GM12878 (cell line): ENCODE measurements at regions not wholly inside any gene's neighbourhood (a gene's known extent, or its start where the extent isn't known, plus 50 kb on each side); places are given as distances from the start of the nearest gene placed in this dataset.

ENCODE experiments used
- ATAC-seq: fragments of 200-7000 bp; cut with Tn5 transposase; 3 replicates; pipeline ENCODE4 v1.9.1; 2020; ENCODE audit warnings: mild to moderate bottlenecking, moderate library complexity
- BruUV-seq: library from RNA; stranded (reverse); fragments of 400-500 nt; replicated peaks from 2 replicates; lab custom pipeline; 2021; lab: Mats Ljungman, UMichigan
- CTCF ChIA-PET: fragments of 300-600 bp; sonication (Branson Sonifier 250); formaldehyde crosslinking; extraction: SDS; loops from one replicate; lab custom pipeline; 2021; ENCODE audit warnings: inconsistent platforms; lab: Yijun Ruan, JAX
- POLR2A ChIA-PET: fragments of 350-600 bp; formaldehyde crosslinking; extraction: SDS; loops from one replicate; lab custom pipeline; 2021; ENCODE audit warnings: inconsistent platforms; lab: Charles Lee
- RAD21 ChIA-PET: fragments of 300-600 bp; sonication (Branson Sonifier 250); formaldehyde crosslinking; loops from one replicate; lab custom pipeline; 2023; ENCODE audit warnings: antibody characterized with exemption; ENCODE audit not compliant: unreplicated experiment; lab: Charles Lee
- SMC1A ChIA-PET: fragments of 300-600 bp; sonication (Branson Sonifier 250); formaldehyde crosslinking; loops from one replicate; lab custom pipeline; 2023; ENCODE audit not compliant: unreplicated experiment, uncharacterized antibody; lab: Charles Lee
- DNase-seq: peaks from one replicate; pipeline ENCODE4 v3.0.0-alpha.2; 2011; ENCODE audit warnings: low read depth, low spot score
- FAIRE-seq: peaks from 3 replicates; lab custom pipeline; 2011; peaks lifted over from hg19 to GRCh38; lab: Jason Lieb, UNC
- H2AFZ ChIP-seq: 2 replicates; pipeline ENCODE4 v1.6.0; 2011; ENCODE audit warnings: low read depth, low read length, control low read depth; ENCODE audit not compliant: control insufficient read depth
- H3K27ac ChIP-seq: 2 replicates; pipeline ENCODE4 v1.5.1; 2011; ENCODE audit warnings: control low read depth; ENCODE audit not compliant: control insufficient read depth, insufficient read depth
- H3K27me3 ChIP-seq, 2 experiments: replicated peaks in 1 of 2; 2 replicates each; pipeline versions ENCODE4 v1.6.0 to v1.6.1; 2011; ENCODE audit warnings: low read length in 1 of 2; ENCODE audit not compliant: control insufficient read depth in 2 of 2, insufficient read depth in 2 of 2
- H3K36me3 ChIP-seq, 2 experiments: 2 replicates each; pipeline ENCODE4 v1.5.1; 2011; ENCODE audit warnings: low read length in 1 of 2; ENCODE audit not compliant: control insufficient read depth in 2 of 2, insufficient read depth in 2 of 2
- H3K4me1 ChIP-seq: 2 replicates; pipeline ENCODE4 v1.6.1; 2011; ENCODE audit warnings: mild to moderate bottlenecking, low read length, moderate library complexity, mixed read lengths; ENCODE audit not compliant: control insufficient read depth, insufficient read depth
- H3K4me2 ChIP-seq: 2 replicates; pipeline ENCODE4 v1.6.0; 2011; ENCODE audit warnings: control low read depth; ENCODE audit not compliant: control insufficient read depth, insufficient read depth
- H3K4me3 ChIP-seq: fragments of 200-600 bp; sonication (generic); 2 replicates; pipeline ENCODE4 v1.5.1; 2016
- H3K79me2 ChIP-seq: 2 replicates; pipeline ENCODE4 v1.6.0; 2011; ENCODE audit warnings: low read length; ENCODE audit not compliant: control insufficient read depth, insufficient read depth
- H3K9ac ChIP-seq: 2 replicates; pipeline ENCODE4 v1.8.0; 2011; ENCODE audit warnings: low read length, control low read depth, mixed read lengths; ENCODE audit not compliant: control insufficient read depth, insufficient read depth
- H3K9me3 ChIP-seq: replicated peaks from 3 replicates; pipeline ENCODE4 v1.5.1; 2011; ENCODE audit warnings: mild to moderate bottlenecking, low read length; ENCODE audit not compliant: control insufficient read depth, insufficient read depth
- H4K20me1 ChIP-seq: 2 replicates; pipeline ENCODE4 v1.6.0; 2011; ENCODE audit not compliant: control insufficient read depth, insufficient read depth
- BHLHE40 ChIP-seq, 2 experiments: fragments of 450-650 bp in 1 of 2; IDR thresholded peaks; 2 replicates each; pipeline ENCODE4 v1.6.1; 2011 to 2017; ENCODE audit warnings: low read depth in 2 of 2, borderline replicate concordance in 1 of 2, improper control_type of control experiment in 1 of 2, low read length in 1 of 2, mild to moderate bottlenecking in 1 of 2
- CBX5 ChIP-seq: sonication (generic); IDR thresholded peaks from 2 replicates; pipeline ENCODE4 v1.6.1; 2016; ENCODE audit warnings: low read depth, moderate library complexity, mild to moderate bottlenecking, inconsistent platforms
- CHD1 ChIP-seq: IDR thresholded peaks from 2 replicates; pipeline ENCODE4 v1.6.1; 2012; ENCODE audit warnings: low read depth, low read length, improper control_type of control experiment
- CHD4 ChIP-seq: fragments of 200-600 bp; sonication (generic); IDR thresholded peaks from 2 replicates; pipeline ENCODE4 v1.6.1; 2016; ENCODE audit warnings: mild to moderate bottlenecking
- CREM ChIP-seq: IDR thresholded peaks from 2 replicates; pipeline ENCODE4 v1.6.1; 2014; ENCODE audit warnings: antibody characterized with exemption, low read depth
- DPF2 ChIP-seq: fragments of 450-650 bp; IDR thresholded peaks from 2 replicates; pipeline ENCODE4 v1.6.1; 2017; ENCODE audit warnings: mild to moderate bottlenecking
- FOXM1 ChIP-seq: IDR thresholded peaks from 2 replicates; pipeline ENCODE4 v1.6.1; 2012; ENCODE audit warnings: low read depth, mild to moderate bottlenecking, inconsistent platforms, low read length, moderate library complexity
- NFXL1 ChIP-seq: fragments of 450-650 bp; IDR thresholded peaks from 2 replicates; pipeline ENCODE4 v1.6.1; 2017; ENCODE audit warnings: antibody characterized with exemption, mild to moderate bottlenecking, borderline replicate concordance
- NFYB ChIP-seq: IDR thresholded peaks from 2 replicates; pipeline ENCODE4 v1.6.1; 2011; ENCODE audit warnings: low read depth, mild to moderate bottlenecking, low read length, improper control_type of control experiment, moderate library complexity; ENCODE audit not compliant: insufficient read depth
- POLR2AphosphoS2 ChIP-seq: IDR thresholded peaks from 2 replicates; pipeline ENCODE4 v1.6.1; 2011; ENCODE audit warnings: low read depth, mild to moderate bottlenecking, low read length, improper control_type of control experiment, moderate library complexity
- RFX5 ChIP-seq: IDR thresholded peaks from 2 replicates; pipeline ENCODE4 v1.6.1; 2011; ENCODE audit warnings: low read depth, low read length, improper control_type of control experiment
- RUNX3 ChIP-seq: IDR thresholded peaks from 2 replicates; pipeline ENCODE4 v1.6.1; 2012; ENCODE audit warnings: low read length, inconsistent platforms
- SMARCA5 ChIP-seq: fragments of 450-650 bp; IDR thresholded peaks from 2 replicates; pipeline ENCODE4 v1.6.1; 2017; ENCODE audit warnings: mild to moderate bottlenecking
- SREBF2 ChIP-seq: IDR thresholded peaks from 2 replicates; pipeline ENCODE4 v1.6.1; 2012; ENCODE audit warnings: mild to moderate bottlenecking, low read length
- TCF7 ChIP-seq: IDR thresholded peaks from 2 replicates; pipeline ENCODE4 v1.6.1; 2014; ENCODE audit warnings: antibody characterized with exemption, borderline replicate concordance
- WGBS: methylation state at CpG from one replicate; pipeline ENCODE4 v1.1.6; 2016; ENCODE audit warnings: low lambda C conversion rate; ENCODE audit not compliant: insufficient replicate concordance, insufficient coverage; ENCODE audit errors: missing lambda C conversion rate; 5-methylcytosine and 5-hydroxymethylcytosine counted together
- in situ Hi-C: fragments of 300-500 bp; cut with MboI; formaldehyde crosslinking; loops from 9 replicates; pipeline ENCODE4 v1.14.3; 2018; ENCODE audit warnings: mixed read lengths
- intact Hi-C: fragments of 100-400 bp; cut with micrococcal nuclease; formaldehyde crosslinking; loops from one replicate; pipeline ENCODE4 v1.14.2; 2022; ENCODE audit not compliant: unreplicated experiment
- TF ChIP-seq, protein P1 (sequence below): IDR thresholded peaks from 2 replicates; pipeline ENCODE4 v1.6.1; 2012; ENCODE audit warnings: mild to moderate bottlenecking, low read depth, low read length
- TF ChIP-seq, protein P2 (sequence below): fragments of 450-650 bp; formaldehyde crosslinking; IDR thresholded peaks from 2 replicates; pipeline ENCODE4 v1.4.0; 2022; ENCODE audit warnings: mild to moderate bottlenecking, moderate library complexity
- TF ChIP-seq, protein P3 (sequence below): fragments of 450-650 bp; IDR thresholded peaks from 2 replicates; pipeline ENCODE4 v1.6.1; 2017; ENCODE audit warnings: borderline replicate concordance

DNA sequence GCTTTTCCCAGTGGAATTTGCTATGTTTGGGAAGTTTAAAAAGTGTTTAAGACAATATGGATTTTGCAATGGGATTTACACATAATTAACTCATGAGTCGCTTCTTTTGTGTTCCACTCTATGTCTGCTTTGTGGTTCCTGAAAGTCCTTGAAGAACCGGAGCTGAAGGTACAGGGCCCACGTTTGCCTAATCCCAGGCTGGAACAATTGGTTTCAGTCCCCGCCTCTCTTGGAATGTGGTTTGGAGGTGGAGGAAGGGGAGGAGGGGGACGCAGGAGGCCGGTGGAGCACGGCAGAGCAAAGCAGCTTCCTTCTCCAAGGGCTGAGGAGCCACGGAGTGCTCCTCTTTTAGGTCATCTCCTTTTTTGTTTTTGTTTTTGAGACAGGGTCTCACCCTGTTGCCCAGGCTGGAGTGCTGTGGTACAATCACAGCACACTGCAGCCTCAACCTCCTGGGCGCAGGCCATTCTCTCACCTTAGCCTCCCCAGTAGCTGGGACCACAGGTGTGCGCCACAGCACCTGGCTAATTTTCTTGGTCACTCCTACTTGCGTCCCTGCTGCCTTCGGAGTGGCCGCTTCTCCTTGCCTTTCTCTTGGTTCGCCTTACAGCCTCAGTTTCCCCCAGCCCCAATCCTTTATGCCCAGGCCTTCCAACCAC is 129.5 kb upstream of the ERRFI1 start:
- no peaks in the 10 kb centered on the region for H4K20me1 ChIP-seq
- ATAC-seq (no peak), FAIRE-seq (no peak), DNase-seq (no peak)
- in situ Hi-C loops (no loop called here), intact Hi-C loops (no loop called here)
- no TSS peak for BruUV-seq
- no peak overlapping the region for H2AFZ ChIP-seq
- POLR2A ChIA-PET, result interaction anchor here (0.6 to 1.4 kb wide), 2 partner anchors 9 to 151 kb away, joined by 3 to 5 read pairs; no protein-coding TSS in a partner anchor
- 58% methylated on average over 14 of the region's 14 CpGs for WGBS
- no peaks in the 10 kb centered on the region for H3K36me3 ChIP-seq
- no peaks in the 10 kb centered on the region; the same call in 2 of the 3 replicates for H3K9me3 ChIP-seq
- no peak overlapping the region for H3K9ac ChIP-seq
- no peak overlapping the region for H3K4me2 ChIP-seq
- no peaks in the 10 kb centered on the region for H3K79me2 ChIP-seq
- no peak overlapping the region for H3K4me3 ChIP-seq
- CTCF ChIA-PET, result interaction anchor here (0.8 kb wide), 1 partner anchor 102 kb away, joined by 4 read pairs; no protein-coding TSS in a partner anchor
- H3K27ac ChIP-seq, result no peak overlapping the region
- SMC1A ChIA-PET, result interaction anchor here (0.6 to 1.5 kb wide), 3 partner anchors 8 to 13 kb away, joined by 3 to 9 read pairs (median 4); no protein-coding TSS in a partner anchor
- H3K27me3 ChIP-seq, result no peaks in the 10 kb centered on the region
- RAD21 ChIA-PET, result interaction anchor here (2.0 kb wide), 1 partner anchor 12 kb away, joined by 10 read pairs; no protein-coding TSS in a partner anchor
- H3K4me1 ChIP-seq, result peaks cover 7% of the 10 kb centered on the region
- TF ChIP-seq CHD1 (no peak), SMARCA5 (no peak), CBX5 (no peak), CHD4 (no peak), CREM (no peak), NFYB (no peak), FOXM1 (no peak), DPF2 (no peak), SREBF2 (no peak), TCF7 (no peak), RFX5 (no peak), RUNX3 (no peak), POLR2AphosphoS2 (no peak), NFXL1 (no peak), BHLHE40 (IDR thresholded peaks at IDR 0.05; ENCODE audit: borderline replicate concordance in 1 of 2, low read depth in 2 of 2, low read length in 1 of 2) (no peak)
- TF ChIP-seq, protein P1, sequence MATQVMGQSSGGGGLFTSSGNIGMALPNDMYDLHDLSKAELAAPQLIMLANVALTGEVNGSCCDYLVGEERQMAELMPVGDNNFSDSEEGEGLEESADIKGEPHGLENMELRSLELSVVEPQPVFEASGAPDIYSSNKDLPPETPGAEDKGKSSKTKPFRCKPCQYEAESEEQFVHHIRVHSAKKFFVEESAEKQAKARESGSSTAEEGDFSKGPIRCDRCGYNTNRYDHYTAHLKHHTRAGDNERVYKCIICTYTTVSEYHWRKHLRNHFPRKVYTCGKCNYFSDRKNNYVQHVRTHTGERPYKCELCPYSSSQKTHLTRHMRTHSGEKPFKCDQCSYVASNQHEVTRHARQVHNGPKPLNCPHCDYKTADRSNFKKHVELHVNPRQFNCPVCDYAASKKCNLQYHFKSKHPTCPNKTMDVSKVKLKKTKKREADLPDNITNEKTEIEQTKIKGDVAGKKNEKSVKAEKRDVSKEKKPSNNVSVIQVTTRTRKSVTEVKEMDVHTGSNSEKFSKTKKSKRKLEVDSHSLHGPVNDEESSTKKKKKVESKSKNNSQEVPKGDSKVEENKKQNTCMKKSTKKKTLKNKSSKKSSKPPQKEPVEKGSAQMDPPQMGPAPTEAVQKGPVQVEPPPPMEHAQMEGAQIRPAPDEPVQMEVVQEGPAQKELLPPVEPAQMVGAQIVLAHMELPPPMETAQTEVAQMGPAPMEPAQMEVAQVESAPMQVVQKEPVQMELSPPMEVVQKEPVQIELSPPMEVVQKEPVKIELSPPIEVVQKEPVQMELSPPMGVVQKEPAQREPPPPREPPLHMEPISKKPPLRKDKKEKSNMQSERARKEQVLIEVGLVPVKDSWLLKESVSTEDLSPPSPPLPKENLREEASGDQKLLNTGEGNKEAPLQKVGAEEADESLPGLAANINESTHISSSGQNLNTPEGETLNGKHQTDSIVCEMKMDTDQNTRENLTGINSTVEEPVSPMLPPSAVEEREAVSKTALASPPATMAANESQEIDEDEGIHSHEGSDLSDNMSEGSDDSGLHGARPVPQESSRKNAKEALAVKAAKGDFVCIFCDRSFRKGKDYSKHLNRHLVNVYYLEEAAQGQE, result no peak
- TF ChIP-seq, protein P2, sequence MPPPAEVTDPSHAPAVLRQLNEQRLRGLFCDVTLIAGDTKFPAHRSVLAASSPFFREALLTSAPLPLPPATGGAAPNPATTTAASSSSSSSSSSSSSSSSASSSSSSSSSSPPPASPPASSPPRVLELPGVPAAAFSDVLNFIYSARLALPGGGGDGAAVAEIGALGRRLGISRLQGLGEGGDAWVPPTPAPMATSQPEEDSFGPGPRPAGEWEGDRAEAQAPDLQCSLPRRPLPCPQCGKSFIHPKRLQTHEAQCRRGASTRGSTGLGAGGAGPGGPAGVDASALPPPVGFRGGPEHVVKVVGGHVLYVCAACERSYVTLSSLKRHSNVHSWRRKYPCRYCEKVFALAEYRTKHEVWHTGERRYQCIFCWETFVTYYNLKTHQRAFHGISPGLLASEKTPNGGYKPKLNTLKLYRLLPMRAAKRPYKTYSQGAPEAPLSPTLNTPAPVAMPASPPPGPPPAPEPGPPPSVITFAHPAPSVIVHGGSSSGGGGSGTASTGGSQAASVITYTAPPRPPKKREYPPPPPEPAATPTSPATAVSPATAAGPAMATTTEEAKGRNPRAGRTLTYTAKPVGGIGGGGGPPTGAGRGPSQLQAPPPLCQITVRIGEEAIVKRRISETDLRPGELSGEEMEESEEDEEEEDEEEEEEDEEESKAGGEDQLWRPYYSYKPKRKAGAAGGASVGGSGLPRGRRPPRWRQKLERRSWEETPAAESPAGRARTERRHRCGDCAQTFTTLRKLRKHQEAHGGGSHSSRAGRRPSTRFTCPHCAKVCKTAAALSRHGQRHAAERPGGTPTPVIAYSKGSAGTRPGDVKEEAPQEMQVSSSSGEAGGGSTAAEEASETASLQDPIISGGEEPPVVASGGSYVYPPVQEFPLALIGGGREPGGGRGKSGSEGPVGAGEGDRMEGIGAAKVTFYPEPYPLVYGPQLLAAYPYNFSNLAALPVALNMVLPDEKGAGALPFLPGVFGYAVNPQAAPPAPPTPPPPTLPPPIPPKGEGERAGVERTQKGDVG (CRISPR knock-in tag), result no peak
- TF ChIP-seq, protein P3, sequence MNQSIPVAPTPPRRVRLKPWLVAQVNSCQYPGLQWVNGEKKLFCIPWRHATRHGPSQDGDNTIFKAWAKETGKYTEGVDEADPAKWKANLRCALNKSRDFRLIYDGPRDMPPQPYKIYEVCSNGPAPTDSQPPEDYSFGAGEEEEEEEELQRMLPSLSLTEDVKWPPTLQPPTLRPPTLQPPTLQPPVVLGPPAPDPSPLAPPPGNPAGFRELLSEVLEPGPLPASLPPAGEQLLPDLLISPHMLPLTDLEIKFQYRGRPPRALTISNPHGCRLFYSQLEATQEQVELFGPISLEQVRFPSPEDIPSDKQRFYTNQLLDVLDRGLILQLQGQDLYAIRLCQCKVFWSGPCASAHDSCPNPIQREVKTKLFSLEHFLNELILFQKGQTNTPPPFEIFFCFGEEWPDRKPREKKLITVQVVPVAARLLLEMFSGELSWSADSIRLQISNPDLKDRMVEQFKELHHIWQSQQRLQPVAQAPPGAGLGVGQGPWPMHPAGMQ, result no peak
